Amygdala (tissue), 56 donors: ENCODE measurements at regions not wholly inside any gene's neighbourhood (a gene's known extent, or its start where the extent isn't known, plus 50 kb on each side); places are given as distances from the start of the nearest gene placed in this dataset.
"Not testable (repeated sequence)": the region's sequence is repeated elsewhere in the genome, so short reads cannot be mapped to it uniquely, and the experiment has no call there.

ENCODE experiments used
- DNase-seq, 56 donors: peaks; one replicate each; lab custom pipeline; 2025; lab: John Stamatoyannopoulos, UW

GRCh38 chrX:131869182-131869581 is 153.9 kb upstream of the STK26 start:
- no peak for DNase-seq

GRCh38 chrX:131874300-131874699 is 148.8 kb upstream of the STK26 start:
- no peak for DNase-seq

- not testable (repeated sequence) for DNase-seq
Observed at GRCh38 chrX:131875827-131876226, 147.3 kb upstream of the STK26 start.

- DNase-seq = no peak
Observed at GRCh38 chrX:131881194-131881593, 141.9 kb upstream of the STK26 start.

GRCh38 chrX:131885042-131885441 is 138.1 kb upstream of the STK26 start:
- DNase-seq = not testable (repeated sequence)

GRCh38 chrX:131893857-131894256 is 129.2 kb upstream of the STK26 start:
- DNase-seq = not testable (repeated sequence)

GRCh38 chrX:131894995-131895394 is 128.1 kb upstream of the STK26 start:
- no peak for DNase-seq

- DNase-seq = no peak
Observed at GRCh38 chrX:131895807-131896206, 127.3 kb upstream of the STK26 start.

GRCh38 chrX:131901546-131901945 is 121.6 kb upstream of the STK26 start:
- no peak for DNase-seq

- DNase-seq = no peak
Observed at GRCh38 chrX:131907488-131908314, 115.4 kb upstream of the STK26 start.

GRCh38 chrX:131910586-131910985 is 112.5 kb upstream of the STK26 start:
- DNase-seq = no peak

- DNase-seq = no peak
Observed at GRCh38 chrX:131915488-131915887, 107.6 kb upstream of the STK26 start.

GRCh38 chrX:131917588-131917987 is 105.5 kb upstream of the STK26 start:
- no peak for DNase-seq

GRCh38 chrX:131918839-131919238 is 104.3 kb upstream of the STK26 start:
- no peak for DNase-seq

GRCh38 chrX:131923614-131924250 is 99.4 kb upstream of the STK26 start:
- no peak for DNase-seq

GRCh38 chrX:131938749-131939148 is 84.4 kb upstream of the STK26 start:
- DNase-seq = no peak

GRCh38 chrX:131942034-131942433 is 81.1 kb upstream of the STK26 start:
- no peak for DNase-seq

- DNase-seq = no peak
Observed at GRCh38 chrX:131944936-131945902, 77.9 kb upstream of the STK26 start.

- no peak for DNase-seq
Observed at GRCh38 chrX:131951166-131951565, 71.9 kb upstream of the STK26 start.

GRCh38 chrX:131955099-131955777 is 67.9 kb upstream of the STK26 start:
- no peak for DNase-seq
